ENCODE measurements at regions not wholly inside any gene's neighbourhood (a gene's known extent, or its start where the extent isn't known, plus 50 kb on each side); places are given as distances from the start of the nearest gene placed in this dataset.

DNA sequence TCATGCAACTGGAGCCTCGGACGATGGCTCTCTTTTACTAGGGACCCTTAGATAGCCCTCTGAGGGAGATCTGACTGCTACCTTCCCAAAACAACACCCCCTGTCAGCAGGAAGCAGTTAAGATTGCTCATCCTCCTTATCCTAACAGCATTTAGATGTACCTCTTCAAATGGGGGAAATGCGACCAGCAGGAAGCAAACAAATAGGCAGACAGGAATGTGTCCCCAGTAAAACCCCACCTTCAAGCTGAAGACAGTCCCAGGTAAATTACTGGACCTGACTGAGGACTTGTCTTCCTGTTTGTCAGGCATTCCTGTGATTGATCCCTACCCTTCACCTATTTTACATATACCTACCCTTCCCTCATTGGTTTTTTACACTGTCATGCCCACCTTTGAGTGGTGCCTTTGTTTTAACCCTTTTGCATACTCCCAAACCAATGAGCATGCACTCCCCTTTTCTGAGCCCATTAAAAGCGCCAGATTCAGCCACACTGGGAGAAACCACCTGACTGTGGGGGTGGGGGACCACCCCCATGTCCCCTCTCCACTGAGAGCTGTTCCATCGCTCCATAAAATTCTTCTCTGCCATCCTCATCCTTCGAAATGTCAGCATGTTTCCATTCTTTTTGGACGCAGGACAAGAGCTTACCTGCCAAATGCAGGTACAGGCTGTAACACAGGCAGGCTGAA is 954.0 kb upstream of the CDH6 start:
- intact Hi-C loops (cut with DNase I): no loop called here
- Histone ChIP-seq H3K9me3 (no peaks in the 10 kb centered on the region), H3K27me3 (ENCODE audit: low read depth) (no peaks in the 10 kb centered on the region), H3K4me1 (no peaks in the 10 kb centered on the region), H3K36me3 (no peaks in the 10 kb centered on the region), H3K27ac (no peak overlapping the region), H3K4me3 (no peak overlapping the region)
- DNase-seq: no peak
- no peak for ATAC-seq
- TF ChIP-seq, protein P1, sequence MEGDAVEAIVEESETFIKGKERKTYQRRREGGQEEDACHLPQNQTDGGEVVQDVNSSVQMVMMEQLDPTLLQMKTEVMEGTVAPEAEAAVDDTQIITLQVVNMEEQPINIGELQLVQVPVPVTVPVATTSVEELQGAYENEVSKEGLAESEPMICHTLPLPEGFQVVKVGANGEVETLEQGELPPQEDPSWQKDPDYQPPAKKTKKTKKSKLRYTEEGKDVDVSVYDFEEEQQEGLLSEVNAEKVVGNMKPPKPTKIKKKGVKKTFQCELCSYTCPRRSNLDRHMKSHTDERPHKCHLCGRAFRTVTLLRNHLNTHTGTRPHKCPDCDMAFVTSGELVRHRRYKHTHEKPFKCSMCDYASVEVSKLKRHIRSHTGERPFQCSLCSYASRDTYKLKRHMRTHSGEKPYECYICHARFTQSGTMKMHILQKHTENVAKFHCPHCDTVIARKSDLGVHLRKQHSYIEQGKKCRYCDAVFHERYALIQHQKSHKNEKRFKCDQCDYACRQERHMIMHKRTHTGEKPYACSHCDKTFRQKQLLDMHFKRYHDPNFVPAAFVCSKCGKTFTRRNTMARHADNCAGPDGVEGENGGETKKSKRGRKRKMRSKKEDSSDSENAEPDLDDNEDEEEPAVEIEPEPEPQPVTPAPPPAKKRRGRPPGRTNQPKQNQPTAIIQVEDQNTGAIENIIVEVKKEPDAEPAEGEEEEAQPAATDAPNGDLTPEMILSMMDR (IDR thresholded peaks at IDR 0.05): no peak

DNA sequence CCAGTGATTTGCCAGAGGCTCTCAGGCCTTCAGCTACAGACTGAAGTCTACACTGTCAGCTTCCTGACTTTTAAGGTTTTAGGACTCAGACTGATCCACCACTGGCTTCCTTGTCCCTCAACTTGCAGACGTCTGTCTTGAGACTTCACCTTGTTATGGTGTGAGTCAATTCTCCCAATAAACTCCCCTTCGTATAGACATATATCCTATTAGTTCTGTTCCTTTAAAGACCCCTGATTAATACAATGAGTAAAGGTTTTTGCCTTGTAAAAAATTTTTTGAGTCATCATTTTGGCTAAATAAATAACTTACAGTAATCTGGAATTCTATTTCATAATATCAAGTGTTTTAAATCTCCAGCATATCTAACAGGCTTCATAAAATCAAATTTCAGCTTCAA is 956.3 kb upstream of the CDH6 start:
- intact Hi-C loops (cut with DNase I): no loop called here
- H3K9me3 ChIP-seq: no peaks in the 10 kb centered on the region
- no peak overlapping the region for H3K27ac ChIP-seq
- H3K4me3 ChIP-seq: no peak overlapping the region
- TF ChIP-seq, protein P1 (IDR thresholded peaks at IDR 0.05): no peak
- H3K36me3 ChIP-seq: no peaks in the 10 kb centered on the region
- no peaks in the 10 kb centered on the region for H3K4me1 ChIP-seq
- H3K27me3 ChIP-seq (ENCODE audit: low read depth): no peaks in the 10 kb centered on the region
- ATAC-seq (no peak), DNase-seq (no peak)

DNA sequence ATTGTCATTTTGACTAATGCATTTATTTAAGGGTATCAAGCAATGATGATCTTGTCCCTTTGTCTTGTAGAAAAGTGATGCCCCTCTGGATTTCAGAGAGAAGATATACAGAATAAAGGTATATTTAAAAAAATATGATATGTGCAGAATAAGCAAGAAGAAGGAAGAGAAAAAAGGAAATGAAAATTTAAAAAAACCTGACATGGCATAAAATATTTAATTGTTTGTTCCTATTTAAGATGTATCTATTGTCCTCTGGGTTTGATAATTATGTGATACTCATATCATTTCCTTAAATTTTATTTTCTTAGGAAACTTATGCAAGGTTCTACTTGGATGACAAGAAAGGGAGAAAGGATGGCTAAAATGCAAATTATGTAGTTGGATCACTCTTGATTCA is 983.7 kb upstream of the CDH6 start:
- Histone ChIP-seq H3K9me3 (no peaks in the 10 kb centered on the region), H3K4me3 (no peak overlapping the region), H3K36me3 (no peaks in the 10 kb centered on the region), H3K27me3 (ENCODE audit: low read depth) (no peaks in the 10 kb centered on the region), H3K4me1 (no peaks in the 10 kb centered on the region), H3K27ac (no peak overlapping the region)
- intact Hi-C loops (cut with DNase I): no loop called here
- TF ChIP-seq, protein P1 (IDR thresholded peaks at IDR 0.05): no peak
- DNase-seq: no peak
- no peak for ATAC-seq

DNA sequence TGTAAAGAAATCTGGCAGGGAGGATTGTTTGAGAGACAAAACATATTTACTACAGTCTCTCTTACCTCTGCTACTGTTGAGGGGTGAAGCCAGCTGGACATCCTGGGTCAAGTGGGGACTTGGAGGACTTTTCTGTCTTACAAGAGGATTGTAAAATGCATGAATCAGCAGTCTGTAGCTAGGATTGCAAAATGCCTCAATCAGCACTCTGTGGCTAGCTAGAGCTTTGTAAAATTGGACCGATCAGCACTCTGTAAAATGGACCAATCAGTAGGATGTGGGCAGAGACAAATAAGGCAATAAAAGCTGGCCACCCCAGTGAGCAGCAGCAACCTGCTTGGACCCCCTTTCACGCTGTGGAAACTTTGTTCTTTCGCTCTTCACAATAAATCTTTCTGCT is 995.8 kb upstream of the CDH6 start:
- TF ChIP-seq, protein P1 (IDR thresholded peaks at IDR 0.05): no peak
- H3K36me3 ChIP-seq: no peaks in the 10 kb centered on the region
- no peaks in the 10 kb centered on the region for H3K27me3 ChIP-seq (ENCODE audit: low read depth)
- intact Hi-C loops (cut with DNase I): no loop called here
- H3K4me3 ChIP-seq: no peak overlapping the region
- no peaks in the 10 kb centered on the region for H3K9me3 ChIP-seq
- H3K27ac ChIP-seq: no peak overlapping the region
- no peaks in the 10 kb centered on the region for H3K4me1 ChIP-seq
- ATAC-seq: no peak
- no peak for DNase-seq

DNA sequence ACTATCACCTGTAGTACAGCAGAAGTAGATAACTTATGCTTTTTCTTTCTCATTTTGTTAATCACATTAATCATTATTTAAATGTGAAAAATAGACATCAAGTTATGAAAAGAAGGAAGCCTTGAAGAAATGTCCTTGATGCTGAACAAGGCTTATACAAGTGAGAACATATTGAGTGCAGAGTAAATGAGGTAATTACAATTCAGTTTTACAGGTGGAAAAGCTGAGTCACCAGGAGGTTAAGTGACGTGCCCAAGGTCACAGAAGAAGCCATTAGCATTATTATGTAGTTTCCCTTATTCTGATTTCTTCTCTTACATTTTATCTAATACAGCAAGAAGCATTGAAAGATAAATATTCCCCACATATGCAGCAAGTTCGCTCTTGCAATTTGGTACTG is 998.5 kb upstream of the CDH6 start:
- Histone ChIP-seq H3K4me3 (no peak overlapping the region), H3K27ac (no peak overlapping the region), H3K27me3 (ENCODE audit: low read depth) (no peaks in the 10 kb centered on the region), H3K36me3 (no peaks in the 10 kb centered on the region), H3K4me1 (no peaks in the 10 kb centered on the region), H3K9me3 (no peaks in the 10 kb centered on the region)
- ATAC-seq (no peak), DNase-seq (no peak)
- intact Hi-C loops (cut with DNase I): no loop called here
- TF ChIP-seq, protein P1 (IDR thresholded peaks at IDR 0.05): no peak
